Endothelial cell of umbilical vein (primary cell): ENCODE measurements at regions not wholly inside any gene's neighbourhood (a gene's known extent, or its start where the extent isn't known, plus 50 kb on each side); places are given as distances from the start of the nearest gene placed in this dataset.

Experiments
- BruUV-seq: library from RNA; stranded (reverse); fragments of 400-500 nt; replicated peaks from 2 replicates; lab custom pipeline; 2021; lab: Mats Ljungman, UMichigan
- CTCF ChIA-PET: fragments of 300-600, 350-600 bp; sonication (Branson Sonifier 250); formaldehyde crosslinking; loops from one replicate; lab custom pipeline; 2021; ENCODE audit warnings: antibody characterized with exemption, inconsistent platforms; lab: Charles Lee
- POLR2A ChIA-PET: fragments of 300-600, 350-600 bp; sonication (Branson Sonifier 250); formaldehyde crosslinking; loops from one replicate; lab custom pipeline; 2021; ENCODE audit warnings: antibody characterized with exemption, inconsistent platforms; lab: Charles Lee
- DNase-seq: peaks from one replicate; pipeline ENCODE4 v3.0.0-alpha.2; 2011; ENCODE audit warnings: low read depth, low spot score
- FAIRE-seq: peaks from 2 replicates; lab custom pipeline; 2011; peaks lifted over from hg19 to GRCh38; lab: Jason Lieb, UNC
- H2AFZ ChIP-seq: 2 replicates; pipeline ENCODE4 v1.6.0; 2012; ENCODE audit warnings: low read depth, low read length, control low read depth, inconsistent platforms
- H3K27ac ChIP-seq: 2 replicates; pipeline ENCODE4 v1.5.1; 2011; ENCODE audit warnings: low read depth, mild to moderate bottlenecking, control low read depth, low read length, moderate library complexity; ENCODE audit not compliant: insufficient read depth
- H3K27me3 ChIP-seq, 2 experiments: 2 replicates each; pipeline versions ENCODE4 v1.6.0 to v1.6.1; 2011; ENCODE audit warnings: low read length in 2 of 2, mixed read lengths in 1 of 2; ENCODE audit not compliant: control insufficient read depth in 2 of 2, insufficient read depth in 2 of 2
- H3K36me3 ChIP-seq, 2 experiments: 2 replicates in 1 of 2; 3 replicates in 1 of 2; pipeline ENCODE4 v1.5.1; 2011; ENCODE audit warnings: low read length in 2 of 2, mild to moderate bottlenecking in 1 of 2, moderate library complexity in 1 of 2; ENCODE audit not compliant: control insufficient read depth in 2 of 2, insufficient read depth in 2 of 2; ENCODE audit errors: extremely low read depth in 1 of 2
- H3K4me1 ChIP-seq: 3 replicates; pipeline ENCODE4 v1.5.1; 2011; ENCODE audit warnings: mild to moderate bottlenecking, low read length; ENCODE audit not compliant: control insufficient read depth, insufficient read depth; ENCODE audit errors: extremely low read depth
- H3K4me2 ChIP-seq: 2 replicates; pipeline ENCODE4 v1.6.1; 2011; ENCODE audit warnings: low read length, control low read depth, mixed read lengths; ENCODE audit not compliant: insufficient read depth
- H3K4me3 ChIP-seq, 3 experiments: fragments of 200-600 bp in 1 of 3; sonication (generic), shearing (Covaris generic) in 1 of 3; replicated peaks in 1 of 3; 2 replicates each; pipeline ENCODE4 v1.5.1; 2011 to 2016; ENCODE audit warnings: control low read depth in 3 of 3, low read length in 3 of 3, mild to moderate bottlenecking in 2 of 3, inconsistent platforms in 1 of 3, low read depth in 1 of 3, moderate library complexity in 1 of 3; ENCODE audit not compliant: insufficient read depth in 1 of 3
- H3K79me2 ChIP-seq: 2 replicates; pipeline ENCODE4 v1.6.0; 2012; ENCODE audit warnings: low read length, inconsistent platforms; ENCODE audit not compliant: control insufficient read depth, insufficient read depth
- H3K9ac ChIP-seq: replicated peaks from 2 replicates; pipeline ENCODE3; 2011; ENCODE audit warnings: low read length, control low read depth; ENCODE audit not compliant: insufficient read depth; ENCODE audit errors: extremely low read depth
- H3K9me1 ChIP-seq: replicated peaks from 3 replicates; pipeline ENCODE4 v1.6.0; 2011; ENCODE audit warnings: mild to moderate bottlenecking, low read length; ENCODE audit not compliant: control insufficient read depth, insufficient read depth; ENCODE audit errors: extremely low read depth
- H3K9me3 ChIP-seq: replicated peaks from 2 replicates; pipeline ENCODE4 v1.5.1; 2012; ENCODE audit warnings: low read length, inconsistent platforms; ENCODE audit not compliant: control insufficient read depth, insufficient read depth
- H4K20me1 ChIP-seq: replicated peaks from 2 replicates; pipeline ENCODE3; 2011; ENCODE audit warnings: mild to moderate bottlenecking, low read length; ENCODE audit not compliant: control insufficient read depth, insufficient read depth; ENCODE audit errors: extremely low read depth
- FOS ChIP-seq: IDR thresholded peaks from 2 replicates; pipeline ENCODE4 v1.6.1; 2011; ENCODE audit warnings: mild to moderate bottlenecking, low read length, moderate library complexity, borderline replicate concordance; ENCODE audit not compliant: insufficient read depth
- GATA2 ChIP-seq: IDR thresholded peaks from 2 replicates; pipeline ENCODE4 v1.7.0; 2011; ENCODE audit warnings: low read depth, mild to moderate bottlenecking, moderate library complexity, mixed read lengths, low read length; ENCODE audit not compliant: insufficient read length, insufficient read depth
- JUN ChIP-seq: IDR thresholded peaks from 2 replicates; pipeline ENCODE4 v1.6.1; 2011; ENCODE audit warnings: borderline replicate concordance, low read depth; ENCODE audit not compliant: insufficient read length, insufficient read depth
- POLR2A ChIP-seq: IDR thresholded peaks from 2 replicates; pipeline ENCODE4 v1.6.1; 2012; ENCODE audit warnings: low read depth, mild to moderate bottlenecking, control low read depth, low read length
- POLR2AphosphoS5 ChIP-seq: IDR thresholded peaks from 2 replicates; pipeline ENCODE4 v1.6.1; 2012; ENCODE audit warnings: low read depth, mild to moderate bottlenecking, control low read depth, low read length, moderate library complexity; ENCODE audit not compliant: insufficient read depth
- dilution Hi-C: fragments of 300-500 bp; cut with MboI; formaldehyde crosslinking; loops from one replicate; pipeline ENCODE4 v1.15.0; 2019; ENCODE audit warnings: low sequenced_read_pairs; ENCODE audit not compliant: extremely low pct_ligation_motif_present
- intact Hi-C: fragments of 100-400 bp; cut with micrococcal nuclease; formaldehyde crosslinking; loops from one replicate; pipeline ENCODE4 v1.10.0; 2022

- H3K27ac ChIP-seq = peak overlapping the region; percentile 57
- no peaks in the 10 kb centered on the region for H3K27me3 ChIP-seq
- no peaks in the 10 kb centered on the region for H4K20me1 ChIP-seq
- intact Hi-C loops = loop anchor here (5.0 to 10.0 kb wide), 2 partner anchors 145 to 242 kb away; partner anchors contain the start of gene NUDT4
- peak; percentile 67 for FAIRE-seq
- H3K4me3 ChIP-seq = no peak overlapping the region
- no peaks in the 10 kb centered on the region for H3K9me1 ChIP-seq
- ChIA-PET POLR2A (no interaction called here), CTCF (interaction anchor here (0.8 kb wide), 1 partner anchor 131 kb away, joined by 4 read pairs; no protein-coding TSS in a partner anchor)
- peaks cover 21% of the 10 kb centered on the region for H3K4me1 ChIP-seq
- peak overlapping the region; percentile 36 for H3K4me2 ChIP-seq
- no peaks in the 10 kb centered on the region for H3K79me2 ChIP-seq
- BruUV-seq = no TSS peak
- TF ChIP-seq JUN (peak; percentile 58), POLR2A (no peak), GATA2 (peak; percentile 94), POLR2AphosphoS5 (no peak), FOS (peak; percentile 78)
- DNase-seq = peak; percentile 72
- no peak overlapping the region for H2AFZ ChIP-seq
- H3K36me3 ChIP-seq = no peaks in the 10 kb centered on the region
- no peak overlapping the region for H3K9ac ChIP-seq
- H3K9me3 ChIP-seq = no peaks in the 10 kb centered on the region
- dilution Hi-C loops = no loop called here
Observed at GRCh38 chr12:93229494-93230325, 148.0 kb upstream of the NUDT4 start.

- Histone ChIP-seq H3K9ac (no peak overlapping the region), H3K79me2 (no peaks in the 10 kb centered on the region), H4K20me1 (no peaks in the 10 kb centered on the region), H3K36me3 (no peaks in the 10 kb centered on the region), H2AFZ (no peak overlapping the region), H3K27me3 (no peaks in the 10 kb centered on the region), H3K4me1 (peaks cover 21% of the 10 kb centered on the region), H3K4me3 (no peak overlapping the region), H3K4me2 (no peak overlapping the region), H3K9me1 (no peaks in the 10 kb centered on the region), H3K9me3 (no peaks in the 10 kb centered on the region), H3K27ac (no peak overlapping the region)
- TF ChIP-seq POLR2A = no peak
- no peak for TF ChIP-seq JUN
- CTCF ChIA-PET = no interaction called here
- FAIRE-seq (no peak), DNase-seq (peak; percentile 10)
- dilution Hi-C loops (no loop called here), intact Hi-C loops (no loop called here)
- BruUV-seq = no TSS peak
- POLR2A ChIA-PET = no interaction called here
Observed at GRCh38 chr12:93230326-93230720, 147.4 kb upstream of the NUDT4 start.
